Aorta (tissue), 5 donors: ENCODE measurements at regions not wholly inside any gene's neighbourhood (a gene's known extent, or its start where the extent isn't known, plus 50 kb on each side); places are given as distances from the start of the nearest gene placed in this dataset.
A peak's percentile ranks its signal among the peaks of the same experiment; 100 is the strongest.

Experiments
- ATAC-seq: fragments of 200-7000 bp; cut with Tn5 transposase; one replicate; pipeline ENCODE4 v1.9.1; 2022; ENCODE audit warnings: moderate library complexity; ENCODE audit not compliant: low FRiP score
- DNase-seq, 2 donors: peaks; one replicate each; pipeline ENCODE4 v3.0.0-alpha.2; 2020
- H3K27ac ChIP-seq, 2 donors: one replicate each; pipeline ENCODE4 v1.5.1; 2013; ENCODE audit warnings: low read length in 2 of 2, mild to moderate bottlenecking in 2 of 2, moderate library complexity in 2 of 2, control low read depth in 1 of 2, inconsistent platforms in 1 of 2, low read depth in 1 of 2
- H3K27me3 ChIP-seq, 2 donors: one replicate each; pipeline ENCODE4 v1.6.1; 2013; ENCODE audit warnings: control low read depth in 1 of 2, low read length in 1 of 2, mild to moderate bottlenecking in 1 of 2, moderate library complexity in 1 of 2; ENCODE audit not compliant: insufficient read depth in 2 of 2, control insufficient read depth in 1 of 2
- H3K36me3 ChIP-seq, 2 donors: one replicate each; pipeline ENCODE4 v1.6.1; 2013; ENCODE audit warnings: control low read depth in 1 of 2, low read length in 1 of 2, mild to moderate bottlenecking in 1 of 2; ENCODE audit not compliant: insufficient read depth in 2 of 2, control insufficient read depth in 1 of 2
- H3K4me1 ChIP-seq, 2 donors: one replicate each; pipeline ENCODE4 v1.6.1; 2013; ENCODE audit warnings: low read length in 2 of 2, control low read depth in 1 of 2, mild to moderate bottlenecking in 1 of 2, moderate library complexity in 1 of 2; ENCODE audit not compliant: insufficient read depth in 2 of 2, control insufficient read depth in 1 of 2
- H3K4me3 ChIP-seq, 2 donors: one replicate each; pipeline ENCODE4 v1.5.1; 2013; ENCODE audit warnings: low read length in 2 of 2, control low read depth in 1 of 2, mild to moderate bottlenecking in 1 of 2
- H3K9me3 ChIP-seq: one replicate; pipeline ENCODE4 v1.6.1; 2013; ENCODE audit warnings: mild to moderate bottlenecking, low read length; ENCODE audit not compliant: control insufficient read depth
- WGBS, 2 donors: extraction: QIAGEN DNeasy Blood & Tissue Kit; methylation state at CpG; one replicate each; pipeline ENCODE4 v1.1.7; 2013; 5-methylcytosine and 5-hydroxymethylcytosine counted together
- intact Hi-C, 2 donors: fragments of 100-400 bp; cut with DNase I; formaldehyde crosslinking; loops; one replicate each; pipeline versions ENCODE4 v1.14.2 to v1.15.0; 2022
- donor health status: healthy with polysubstance abuse.
- donor health status: Bipolar disorder and iron deficiency.
- donor health status: DM: no; HTN: no; CAD: no.
- donor health status: DM: no; HTN: no; CAD: no.
- donor health status: DM: yes; HTN: yes; CAD: no.

DNA sequence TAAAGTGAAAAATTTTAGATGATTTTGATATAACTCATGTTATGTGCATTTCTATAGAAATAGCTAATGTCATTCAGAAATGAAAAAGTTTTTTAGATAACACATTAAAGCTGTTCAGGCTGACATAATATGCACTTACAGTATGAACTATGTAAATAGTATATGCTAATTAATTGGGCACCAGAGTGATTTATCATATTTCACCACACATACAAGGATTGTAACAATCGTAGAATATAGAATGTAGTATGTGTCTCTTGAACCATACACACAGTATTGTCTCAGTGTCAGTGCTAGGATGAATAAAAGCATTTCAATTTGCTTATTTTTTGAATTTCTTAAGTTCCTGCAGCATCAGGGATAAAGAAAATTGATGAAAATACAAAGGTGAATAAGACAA is 710.0 kb downstream of the OTOL1 start:
- WGBS, 2 donors, result 86 to 95% methylated on average over 1 of the region's 1 CpG
- DNase-seq, result no peak
- Histone ChIP-seq H3K27me3 (no peaks in the 10 kb centered on the region), H3K4me3 (no peak overlapping the region), H3K9me3 (no peaks in the 10 kb centered on the region), H3K27ac (no peak overlapping the region), H3K4me1 (no peaks in the 10 kb centered on the region), H3K36me3 (no peaks in the 10 kb centered on the region)
- no peak for ATAC-seq
- intact Hi-C loops, result no loop called here

DNA sequence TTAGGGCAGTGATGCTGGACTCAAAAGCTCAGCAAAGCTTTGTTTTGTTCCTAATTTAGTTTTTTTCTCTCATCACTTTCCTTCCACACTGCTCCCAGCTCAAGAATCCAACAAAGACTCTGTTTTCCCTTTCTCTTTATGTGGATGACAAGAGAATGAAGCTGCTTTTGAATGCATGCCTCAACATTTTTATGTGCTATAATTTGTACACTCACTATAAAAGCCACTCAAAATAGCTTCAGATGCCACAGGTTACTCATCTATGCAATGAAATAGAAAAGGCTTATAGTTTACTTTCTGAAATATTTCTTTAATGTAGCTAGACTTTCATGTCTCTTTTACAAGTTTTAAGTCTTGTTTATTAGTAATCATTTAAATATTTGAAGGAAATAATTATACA is 714.9 kb downstream of the OTOL1 start:
- intact Hi-C loops, result no loop called here
- H3K4me3 ChIP-seq, result no peak overlapping the region
- no peak overlapping the region for H3K27ac ChIP-seq
- H3K4me1 ChIP-seq, result no peaks in the 10 kb centered on the region
- ATAC-seq (no peak), DNase-seq (no peak)
- no peaks in the 10 kb centered on the region for H3K36me3 ChIP-seq
- no peaks in the 10 kb centered on the region for H3K27me3 ChIP-seq
- H3K9me3 ChIP-seq, result no peaks in the 10 kb centered on the region

DNA sequence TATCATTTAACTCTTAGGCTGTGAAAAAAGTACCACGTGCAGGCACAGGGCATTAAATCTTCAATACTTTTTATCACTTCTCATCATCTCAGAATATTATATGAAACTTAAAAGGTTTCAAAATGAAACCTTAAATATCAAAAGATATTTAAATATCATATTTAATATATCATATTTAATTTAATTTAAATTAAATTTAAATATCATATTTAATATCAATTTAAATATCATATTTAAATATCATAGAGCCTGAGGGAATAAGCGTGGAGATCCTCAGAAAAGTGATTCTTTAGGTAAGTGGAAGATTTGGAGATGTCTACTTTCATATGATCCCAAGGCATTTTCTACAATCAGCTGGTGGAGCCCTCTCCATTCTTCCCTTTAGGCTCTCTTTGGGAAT is 716.6 kb downstream of the OTOL1 start:
- no peak overlapping the region for H3K27ac ChIP-seq
- intact Hi-C loops, result no loop called here
- DNase-seq (no peak), ATAC-seq (no peak)
- H3K9me3 ChIP-seq, result no peaks in the 10 kb centered on the region
- H3K4me1 ChIP-seq, result peaks cover 0 to 3% of the 10 kb centered on the region in 2 donors
- H3K36me3 ChIP-seq, result no peaks in the 10 kb centered on the region
- 93% methylated on average over 2 of the region's 2 CpGs for WGBS, 2 donors
- H3K27me3 ChIP-seq, result no peaks in the 10 kb centered on the region
- no peak overlapping the region for H3K4me3 ChIP-seq

DNA sequence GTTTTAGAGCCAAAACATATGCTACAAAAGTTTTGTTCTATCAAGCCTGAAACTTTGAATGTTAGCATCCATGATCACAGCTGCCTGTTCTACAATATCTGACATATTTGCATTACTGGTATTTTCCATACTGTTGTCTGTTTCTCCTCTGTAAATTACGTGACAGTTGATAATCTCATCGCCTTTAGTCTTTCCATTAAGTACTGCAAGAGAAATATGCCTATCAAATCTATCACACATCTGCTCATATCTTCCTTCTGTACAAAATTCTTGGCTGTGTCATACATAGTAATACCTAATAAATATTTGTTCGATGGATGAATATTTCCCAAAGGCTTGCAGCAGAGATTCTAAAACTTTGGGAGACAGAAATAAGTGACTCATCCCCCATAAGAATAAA is 717.3 kb downstream of the OTOL1 start:
- 95 to 96% methylated on average over 3 of the region's 3 CpGs for WGBS, 2 donors

DNA sequence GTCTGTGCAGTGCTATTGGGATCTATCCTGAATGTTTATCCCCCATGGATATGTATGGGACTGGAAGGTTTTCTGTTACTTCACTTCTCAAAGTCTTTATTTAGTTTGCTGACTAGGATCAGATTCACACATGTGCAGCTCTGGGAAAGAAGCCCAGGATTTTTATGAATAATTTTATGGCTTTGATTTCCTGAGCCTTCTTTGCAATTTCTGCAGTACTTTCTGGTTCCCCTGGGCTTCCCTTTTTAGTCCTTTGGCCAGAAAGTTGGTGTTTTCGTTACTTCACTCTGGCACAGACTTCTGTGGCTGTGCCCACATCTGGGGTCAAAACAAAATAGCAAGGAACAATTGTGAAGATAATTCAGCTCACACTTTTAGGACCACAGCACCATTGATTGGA is 721.0 kb downstream of the OTOL1 start:
- Histone ChIP-seq H3K36me3 (no peaks in the 10 kb centered on the region), H3K27me3 (no peaks in the 10 kb centered on the region), H3K9me3 (no peaks in the 10 kb centered on the region), H3K4me1 (peaks cover 0 to 3% of the 10 kb centered on the region in 2 donors), H3K4me3 (no peak overlapping the region), H3K27ac (no peak overlapping the region)
- 3 to 4% methylated on average over 1 of the region's 1 CpG for WGBS, 2 donors
- intact Hi-C loops, result no loop called here
- ATAC-seq, result peak; percentile 63
- DNase-seq, result no peak

More for the DNA sequence above, 717.3 kb downstream of the OTOL1 start:
- no peak overlapping the region for H3K4me3 ChIP-seq
- ATAC-seq (no peak), DNase-seq (no peak)
- H3K4me1 ChIP-seq, result peaks cover 0 to 3% of the 10 kb centered on the region in 2 donors
- intact Hi-C loops, result no loop called here
- no peaks in the 10 kb centered on the region for H3K27me3 ChIP-seq
- no peak overlapping the region for H3K27ac ChIP-seq
- no peaks in the 10 kb centered on the region for H3K36me3 ChIP-seq
- no peaks in the 10 kb centered on the region for H3K9me3 ChIP-seq

DNA sequence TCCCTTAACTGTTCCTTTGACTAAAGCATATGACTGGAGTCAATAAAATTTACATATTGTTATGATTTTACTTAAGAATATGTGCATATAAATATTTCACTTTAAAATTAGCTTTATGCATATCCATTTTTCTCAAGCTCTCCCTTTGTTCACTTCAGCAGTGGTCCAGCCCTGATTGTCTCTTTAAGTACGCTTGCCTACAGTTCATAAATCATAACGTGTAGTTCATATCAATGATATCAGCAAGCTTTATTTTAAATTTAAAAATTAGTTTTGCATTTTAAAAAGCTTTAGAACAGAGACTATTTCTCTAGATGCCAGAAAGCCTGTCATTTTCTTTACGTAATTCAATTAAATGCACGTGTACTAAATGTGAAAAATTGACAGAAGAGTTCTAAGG is 721.9 kb downstream of the OTOL1 start:
- ATAC-seq (no peak), DNase-seq (no peak)
- H3K36me3 ChIP-seq, result no peaks in the 10 kb centered on the region
- WGBS, 2 donors, result 44 to 94% methylated on average over 4 of the region's 4 CpGs
- intact Hi-C loops, result no loop called here
- peaks cover 0 to 3% of the 10 kb centered on the region in 2 donors for H3K4me1 ChIP-seq
- no peaks in the 10 kb centered on the region for H3K9me3 ChIP-seq
- no peak overlapping the region for H3K27ac ChIP-seq
- H3K27me3 ChIP-seq, result no peaks in the 10 kb centered on the region
- H3K4me3 ChIP-seq, result no peak overlapping the region

DNA sequence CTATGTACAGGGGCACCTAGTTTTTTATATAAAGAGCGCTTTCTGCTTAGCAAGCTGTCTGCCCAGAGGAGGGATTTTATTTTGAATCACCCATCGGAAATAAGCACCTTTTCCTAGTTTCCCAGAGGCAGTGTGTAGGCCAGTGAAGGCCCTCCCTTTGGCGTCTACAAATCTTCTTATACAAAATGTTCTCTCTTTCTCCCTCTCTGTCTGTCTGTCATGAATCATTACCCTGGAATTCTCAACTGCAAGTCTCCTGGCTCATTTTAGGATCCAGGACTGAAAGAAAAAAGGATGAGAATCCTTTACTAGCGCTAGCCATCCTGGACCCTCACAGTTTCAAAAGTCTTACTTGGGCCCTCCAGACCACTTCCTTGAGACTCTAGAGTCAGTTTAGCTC is 728.1 kb downstream of the OTOL1 start:
- 82 to 86% methylated on average over 4 of the region's 4 CpGs for WGBS, 2 donors
- H3K4me3 ChIP-seq, result no peak overlapping the region

DNA sequence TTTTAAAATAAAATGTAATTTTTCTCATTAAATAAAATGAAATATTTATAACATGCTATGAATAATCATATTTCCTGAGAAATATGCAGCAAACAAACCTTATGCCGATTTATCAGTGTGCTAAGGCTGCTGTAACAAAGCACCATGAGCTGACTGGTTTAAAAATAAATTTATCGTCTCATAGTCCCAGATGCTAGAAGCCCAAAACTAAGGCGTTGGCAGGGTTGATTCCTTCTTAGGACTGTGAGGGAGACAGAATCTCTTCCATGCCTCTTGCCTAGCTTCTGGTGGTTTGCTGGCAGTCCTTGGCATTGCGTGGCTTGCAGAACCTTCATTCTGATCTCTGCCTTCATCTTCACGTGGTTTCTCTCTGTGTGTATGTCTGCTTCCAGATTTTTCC is 740.3 kb downstream of the OTOL1 start:
- H3K36me3 ChIP-seq, result no peaks in the 10 kb centered on the region
- no peaks in the 10 kb centered on the region for H3K9me3 ChIP-seq
- ATAC-seq (no peak), DNase-seq (no peak)
- 65 to 72% methylated on average over 5 of the region's 5 CpGs for WGBS, 2 donors
- intact Hi-C loops, result no loop called here
- H3K4me1 ChIP-seq, result peaks cover 0 to 1% of the 10 kb centered on the region in 2 donors
- H3K27me3 ChIP-seq, result no peaks in the 10 kb centered on the region
- no peak overlapping the region for H3K4me3 ChIP-seq
- H3K27ac ChIP-seq, result no peak overlapping the region

More for the DNA sequence above, 728.1 kb downstream of the OTOL1 start:
- no peaks in the 10 kb centered on the region for H3K4me1 ChIP-seq
- H3K27ac ChIP-seq, result no peak overlapping the region
- no peaks in the 10 kb centered on the region for H3K27me3 ChIP-seq
- ATAC-seq, result no peak
- no peaks in the 10 kb centered on the region for H3K9me3 ChIP-seq
- intact Hi-C loops, result no loop called here
- no peak for DNase-seq
- H3K36me3 ChIP-seq, result no peaks in the 10 kb centered on the region

DNA sequence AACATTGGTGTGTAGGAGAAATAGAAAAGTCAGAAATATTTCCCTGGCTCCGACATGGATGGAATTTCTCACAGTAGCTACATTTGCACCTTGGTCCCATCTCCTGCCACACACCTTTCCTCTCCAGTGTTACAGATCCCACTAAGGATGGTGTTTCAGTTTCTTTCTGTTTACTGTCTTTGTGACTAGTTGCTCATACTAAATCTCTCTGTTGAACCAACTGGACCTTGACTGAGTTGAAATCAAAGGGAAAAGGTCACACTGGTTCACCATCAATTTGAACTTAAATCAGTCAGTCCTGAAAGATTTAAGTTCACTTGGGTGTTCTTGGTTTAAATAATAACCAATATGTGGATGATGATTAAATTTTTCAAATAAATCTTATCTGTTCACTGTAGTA is 754.2 kb downstream of the OTOL1 start:
- Histone ChIP-seq H3K36me3 (no peaks in the 10 kb centered on the region), H3K9me3 (no peaks in the 10 kb centered on the region), H3K27ac (no peak overlapping the region), H3K4me1 (no peaks in the 10 kb centered on the region), H3K27me3 (no peaks in the 10 kb centered on the region), H3K4me3 (no peak overlapping the region)
- DNase-seq (no peak), ATAC-seq (no peak)
- WGBS, 2 donors, result 80% methylated on average over 1 of the region's 1 CpG
- intact Hi-C loops, result no loop called here
